Mucosa of descending colon (tissue), 3 donors: ENCODE measurements at regions not wholly inside any gene's neighbourhood (a gene's known extent, or its start where the extent isn't known, plus 50 kb on each side); places are given as distances from the start of the nearest gene placed in this dataset.

ENCODE experiments used
- ATAC-seq: fragments of 200-7000 bp; cut with Tn5 transposase; one replicate; pipeline ENCODE4 v1.9.1; 2020; ENCODE audit warnings: mild to moderate bottlenecking, moderate library complexity
- DNase-seq, 3 donors: peaks; one replicate each; pipeline ENCODE4 v3.0.0-alpha.2; 2020
- H3K36me3 ChIP-seq: fragments of 200-600 bp; one replicate; pipeline ENCODE4 v1.8.0; 2021; ENCODE audit warnings: low read depth, mild to moderate bottlenecking
- H3K4me1 ChIP-seq: fragments of 200-600 bp; one replicate; pipeline ENCODE4 v1.8.0; 2021; ENCODE audit warnings: low read depth, mild to moderate bottlenecking
- H3K4me3 ChIP-seq: fragments of 200-600 bp; one replicate; pipeline ENCODE4 v1.8.0; 2021; ENCODE audit warnings: mild to moderate bottlenecking
- H3K9me3 ChIP-seq: fragments of 200-600 bp; one replicate; pipeline ENCODE4 v1.8.0; 2021; ENCODE audit warnings: mild to moderate bottlenecking
- intact Hi-C, 2 donors: fragments of 100-400 bp; cut with DNase I in 1 of 2; cut with micrococcal nuclease in 1 of 2; formaldehyde crosslinking; loops; one replicate each; pipeline versions ENCODE4 v1.11.0 to v1.11.1; 2022; cut with DNase I, micrococcal nuclease
- TF ChIP-seq, protein P1 (sequence below): fragments of 200-600 bp; IDR thresholded peaks from one replicate; pipeline ENCODE4 v1.8.0; 2022; ENCODE audit warnings: antibody characterized with exemption, mild to moderate bottlenecking
- donor health status: DM: no; HTN: no; CAD: no; lungs with moderate emphysema.
- donor health status: DM: no; HTN: no; CAD: no.
- donor health status: DM: no; HTN: yes; CAD: no.

DNA sequence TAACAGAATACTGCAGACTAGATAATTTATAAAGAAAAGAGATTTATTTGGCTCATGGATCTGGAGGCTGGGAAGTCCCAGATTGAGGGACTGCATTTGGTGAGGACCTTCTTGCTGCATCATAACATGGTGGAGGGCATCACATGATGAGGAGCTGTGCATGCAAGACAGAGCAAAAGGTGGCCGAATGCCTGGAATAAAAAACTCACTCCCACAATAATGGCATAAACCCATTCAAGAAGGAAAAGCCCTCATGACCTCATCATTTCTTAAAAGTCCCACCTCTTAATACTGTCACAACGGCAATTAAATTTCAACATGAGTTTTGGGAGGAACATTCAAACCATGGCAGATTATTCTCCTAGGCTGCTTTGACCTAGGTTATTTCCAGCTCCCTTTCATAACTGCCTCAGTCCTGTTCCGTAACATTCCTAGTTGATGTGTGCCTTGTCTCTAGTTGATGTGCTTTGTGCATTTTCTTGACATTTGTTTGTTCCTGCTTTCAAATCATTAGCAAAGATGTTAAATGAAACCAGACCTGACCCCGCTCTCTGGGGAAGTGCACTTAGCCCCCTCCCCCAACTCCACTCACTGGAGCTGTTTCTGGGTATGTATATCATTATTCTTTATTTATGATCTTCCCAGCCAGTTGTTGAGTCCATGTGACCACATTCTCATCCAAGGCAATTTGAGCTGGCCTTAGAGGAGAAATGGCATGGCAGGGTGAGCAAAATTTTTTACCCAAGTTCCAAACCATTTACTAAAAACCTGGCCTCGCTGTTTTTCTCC lies 148.5 kb downstream of the GDAP2 start:
- intact Hi-C loops: no loop called here
- no peak overlapping the region for H3K4me3 ChIP-seq
- no peak for DNase-seq

DNA sequence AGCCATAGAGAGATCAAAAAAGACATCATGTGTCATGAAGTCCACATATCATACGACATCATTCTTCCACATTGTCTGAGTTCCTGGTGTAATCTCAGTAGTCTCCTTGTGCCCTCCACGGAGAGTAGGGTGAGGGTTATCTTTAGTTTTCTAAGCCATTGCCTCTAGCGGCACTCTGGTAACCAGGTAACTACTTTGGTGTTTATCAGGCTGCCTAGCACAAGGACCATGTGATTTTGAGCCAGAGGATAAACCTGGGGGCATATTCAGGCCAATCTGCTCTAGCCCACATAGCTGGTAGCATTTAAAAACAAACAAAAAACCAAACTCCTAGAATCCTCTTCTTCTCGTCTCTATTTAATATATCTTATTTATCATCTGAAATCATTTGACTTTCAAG lies 147.4 kb downstream of the GDAP2 start:
- H3K4me1 ChIP-seq: no peaks in the 10 kb centered on the region
- TF ChIP-seq, protein P1, sequence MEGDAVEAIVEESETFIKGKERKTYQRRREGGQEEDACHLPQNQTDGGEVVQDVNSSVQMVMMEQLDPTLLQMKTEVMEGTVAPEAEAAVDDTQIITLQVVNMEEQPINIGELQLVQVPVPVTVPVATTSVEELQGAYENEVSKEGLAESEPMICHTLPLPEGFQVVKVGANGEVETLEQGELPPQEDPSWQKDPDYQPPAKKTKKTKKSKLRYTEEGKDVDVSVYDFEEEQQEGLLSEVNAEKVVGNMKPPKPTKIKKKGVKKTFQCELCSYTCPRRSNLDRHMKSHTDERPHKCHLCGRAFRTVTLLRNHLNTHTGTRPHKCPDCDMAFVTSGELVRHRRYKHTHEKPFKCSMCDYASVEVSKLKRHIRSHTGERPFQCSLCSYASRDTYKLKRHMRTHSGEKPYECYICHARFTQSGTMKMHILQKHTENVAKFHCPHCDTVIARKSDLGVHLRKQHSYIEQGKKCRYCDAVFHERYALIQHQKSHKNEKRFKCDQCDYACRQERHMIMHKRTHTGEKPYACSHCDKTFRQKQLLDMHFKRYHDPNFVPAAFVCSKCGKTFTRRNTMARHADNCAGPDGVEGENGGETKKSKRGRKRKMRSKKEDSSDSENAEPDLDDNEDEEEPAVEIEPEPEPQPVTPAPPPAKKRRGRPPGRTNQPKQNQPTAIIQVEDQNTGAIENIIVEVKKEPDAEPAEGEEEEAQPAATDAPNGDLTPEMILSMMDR: no peak
- intact Hi-C loops: no loop called here
- H3K9me3 ChIP-seq: no peaks in the 10 kb centered on the region
- DNase-seq (no peak), ATAC-seq (no peak)
- H3K4me3 ChIP-seq: no peak overlapping the region
- H3K36me3 ChIP-seq: no peaks in the 10 kb centered on the region

More for the DNA sequence above, 148.5 kb downstream of the GDAP2 start:
- TF ChIP-seq, protein P1: no peak
- Histone ChIP-seq H3K4me1 (no peaks in the 10 kb centered on the region), H3K9me3 (no peaks in the 10 kb centered on the region), H3K36me3 (no peaks in the 10 kb centered on the region)
- no peak for ATAC-seq

DNA sequence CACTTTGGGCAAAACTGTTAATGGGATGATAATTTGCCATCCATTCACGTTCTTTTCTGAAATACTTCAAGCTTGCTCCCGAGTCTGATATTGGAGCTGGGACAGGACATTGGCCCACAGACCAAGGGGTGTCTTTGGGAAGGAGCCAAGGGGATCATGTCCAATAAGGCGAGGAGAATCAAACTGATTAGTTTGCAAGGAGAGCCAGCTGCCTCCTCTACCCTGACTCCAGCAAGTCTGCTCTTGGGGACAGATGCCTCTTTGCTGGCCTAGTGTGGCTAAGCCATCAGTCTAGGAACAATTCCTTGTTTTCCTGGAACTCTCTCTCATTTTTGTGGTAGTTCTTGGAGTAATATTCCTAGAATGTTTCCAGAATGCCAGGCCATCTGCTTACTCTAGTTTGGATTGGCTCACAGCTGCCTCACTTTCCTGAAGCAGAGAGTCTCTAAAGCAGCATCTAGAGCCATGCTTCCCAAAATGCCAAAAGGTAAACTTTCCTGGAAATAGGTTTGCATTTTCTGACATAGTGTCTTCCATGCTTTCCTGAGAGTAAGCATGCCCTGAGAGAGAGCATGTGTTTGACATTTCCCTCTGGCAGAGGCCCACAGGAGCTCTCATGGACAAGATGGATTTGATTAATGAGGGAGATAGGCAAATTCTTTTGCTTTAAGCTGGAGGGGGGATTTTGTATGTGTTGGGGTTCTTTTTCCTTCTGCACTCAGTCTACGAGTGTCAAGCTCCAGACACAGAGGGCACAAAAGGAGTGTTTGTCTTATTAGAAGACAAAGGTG lies 145.6 kb downstream of the GDAP2 start:
- TF ChIP-seq, protein P1: no peak
- Histone ChIP-seq H3K9me3 (no peaks in the 10 kb centered on the region), H3K4me1 (no peaks in the 10 kb centered on the region), H3K4me3 (no peak overlapping the region), H3K36me3 (no peaks in the 10 kb centered on the region)
- DNase-seq (no peak), ATAC-seq (no peak)
- intact Hi-C loops: no loop called here

DNA sequence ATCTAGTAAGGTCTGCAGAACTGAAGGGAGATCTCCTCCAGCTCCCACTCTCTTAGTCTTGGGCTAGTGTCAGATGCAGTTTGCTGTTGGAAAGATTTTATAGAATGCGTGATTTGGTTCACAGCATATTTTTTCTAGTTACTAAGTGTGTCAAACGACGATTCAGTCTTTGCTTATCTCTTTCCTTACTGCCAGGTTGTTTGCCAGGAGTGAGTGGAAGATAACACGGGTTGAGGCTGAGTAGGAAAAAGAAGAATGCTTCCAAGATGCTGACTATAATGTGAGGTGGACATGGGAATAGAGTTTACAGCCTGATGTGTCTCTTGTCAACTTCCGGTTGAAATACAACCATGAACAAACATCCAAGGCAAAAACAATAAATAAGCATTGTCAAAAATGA lies 141.4 kb downstream of the GDAP2 start:
- intact Hi-C loops: no loop called here
- Histone ChIP-seq H3K4me1 (no peaks in the 10 kb centered on the region), H3K36me3 (no peaks in the 10 kb centered on the region), H3K4me3 (no peak overlapping the region), H3K9me3 (no peaks in the 10 kb centered on the region)
- DNase-seq: no peak
- TF ChIP-seq, protein P1: no peak
- ATAC-seq: no peak

DNA sequence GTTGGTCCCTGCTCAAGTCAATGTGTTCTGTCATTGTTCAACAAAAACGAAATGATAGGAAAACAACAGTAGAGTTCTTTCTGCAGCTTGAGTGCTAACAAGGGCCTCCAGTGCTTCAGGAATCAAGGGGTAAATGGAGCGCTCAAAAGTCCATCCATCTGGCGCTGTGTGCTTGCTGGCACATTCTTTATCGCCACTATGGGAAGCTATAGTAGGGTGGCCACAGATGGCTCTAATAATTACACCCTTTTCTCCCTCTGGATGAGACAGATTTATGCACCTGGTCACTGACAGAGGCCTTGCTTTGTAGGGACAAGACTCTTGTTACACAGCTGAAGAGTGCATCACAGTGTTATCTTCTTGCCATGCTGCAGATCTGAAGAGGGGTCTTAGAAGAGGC lies 136.0 kb downstream of the GDAP2 start:
- no peak overlapping the region for H3K4me3 ChIP-seq
- TF ChIP-seq, protein P1: no peak
- ATAC-seq (no peak), DNase-seq (no peak)
- no peaks in the 10 kb centered on the region for H3K4me1 ChIP-seq
- intact Hi-C loops: no loop called here
- H3K9me3 ChIP-seq: no peaks in the 10 kb centered on the region
- no peaks in the 10 kb centered on the region for H3K36me3 ChIP-seq
